Erythroblast (primary cell): ENCODE measurements at regions not wholly inside any gene's neighbourhood (a gene's known extent, or its start where the extent isn't known, plus 50 kb on each side); places are given as distances from the start of the nearest gene placed in this dataset.

Experiments used
- GATA1 ChIP-seq: IDR thresholded peaks from 2 replicates; pipeline ENCODE4 v1.6.1; 2011; ENCODE audit warnings: low read depth, mild to moderate bottlenecking, control low read depth, low read length, moderate library complexity
- POLR2A ChIP-seq: IDR thresholded peaks from 2 replicates; pipeline ENCODE4 v1.6.1; 2011; ENCODE audit warnings: mild to moderate bottlenecking, low read length

- no peak for TF ChIP-seq POLR2A
- no peak for TF ChIP-seq GATA1
Measured at GRCh38 chr7:20556091-20556490, 59.4 kb upstream of the ABCB5 start.
